Right ventricle myocardium inferior (tissue), 1 donor: ENCODE measurements at regions not wholly inside any gene's neighbourhood (a gene's known extent, or its start where the extent isn't known, plus 50 kb on each side); places are given as distances from the start of the nearest gene placed in this dataset.
"Not testable (repeated sequence)": the region's sequence is repeated elsewhere in the genome, so short reads cannot be mapped to it uniquely, and the experiment has no call there.

ENCODE experiments used
- ATAC-seq: fragments of 200-7000 bp; cut with Tn5 transposase; one replicate; pipeline ENCODE4 v1.9.1; 2020; ENCODE audit warnings: mild to moderate bottlenecking, moderate library complexity
- DNase-seq: peaks from one replicate; pipeline ENCODE4 v3.0.0; 2021; ENCODE audit errors: missing footprints
- intact Hi-C: fragments of 100-400 bp; cut with DNase I; formaldehyde crosslinking; loops from one replicate; pipeline ENCODE4 v1.11.0; 2022
- donor health status: DM: no; HTN: yes; CAD: no; lungs with severe emphysema.

GRCh38 chrX:40788698-40789097, 53.4 kb upstream of the MED14 start:
- not testable (repeated sequence) for ATAC-seq, DNase-seq

GRCh38 chrX:40792433-40792832, 57.1 kb upstream of the MED14 start:
- ATAC-seq (no peak), DNase-seq (no peak)
- intact Hi-C loops: no loop called here

More at GRCh38 chrX:40788698-40789097, 53.4 kb upstream of the MED14 start:
- intact Hi-C loops: not testable (repeated sequence)

GRCh38 chrX:40794829-40795130, 59.4 kb upstream of the MED14 start:
- intact Hi-C loops: loop anchor here (2.0 kb wide), 1 partner anchor 146 kb away; no protein-coding TSS in a partner anchor
- DNase-seq: peak; percentile 37
- ATAC-seq: not testable (repeated sequence)

- ATAC-seq, intact Hi-C loops, DNase-seq: not testable (repeated sequence)
Measured at GRCh38 chrX:40799745-40800144, 64.4 kb upstream of the MED14 start.

GRCh38 chrX:40805404-40805803, 70.1 kb upstream of the MED14 start:
- DNase-seq (no peak), ATAC-seq (no peak)
- intact Hi-C loops: no loop called here

- no peak for DNase-seq
Measured at GRCh38 chrX:40806513-40807220, 71.3 kb upstream of the MED14 start.

GRCh38 chrX:40807384-40807783, 72.0 kb upstream of the MED14 start:
- peak; percentile 54 for ATAC-seq
- DNase-seq: no peak
- intact Hi-C loops: no loop called here

More at GRCh38 chrX:40806513-40807220, 71.3 kb upstream of the MED14 start:
- ATAC-seq: no peak
- intact Hi-C loops: no loop called here

GRCh38 chrX:40808203-40808602, 72.9 kb upstream of the MED14 start:
- ATAC-seq: no peak
- intact Hi-C loops: no loop called here
- no peak for DNase-seq

GRCh38 chrX:40809210-40809609, 73.9 kb upstream of the MED14 start:
- DNase-seq: no peak
- intact Hi-C loops: no loop called here
- ATAC-seq: no peak

GRCh38 chrX:40815045-40815444, 79.7 kb upstream of the MED14 start:
- DNase-seq, ATAC-seq, intact Hi-C loops: not testable (repeated sequence)

- ATAC-seq (no peak), DNase-seq (no peak)
- intact Hi-C loops: no loop called here
Measured at GRCh38 chrX:40816906-40817305, 81.6 kb upstream of the MED14 start.

- ATAC-seq (no peak), DNase-seq (no peak)
- intact Hi-C loops: no loop called here
Measured at GRCh38 chrX:40818236-40818635, 82.9 kb upstream of the MED14 start.

- DNase-seq (no peak), ATAC-seq (no peak)
- intact Hi-C loops: no loop called here
Measured at GRCh38 chrX:40821780-40822179, 86.4 kb upstream of the MED14 start.

GRCh38 chrX:40827331-40827730, 92.0 kb upstream of the MED14 start:
- ATAC-seq: no peak
- intact Hi-C loops: no loop called here
- no peak for DNase-seq

GRCh38 chrX:40831750-40832149, 96.4 kb upstream of the MED14 start:
- peak; percentile 72 for ATAC-seq
- DNase-seq: no peak
- intact Hi-C loops: no loop called here

GRCh38 chrX:40832723-40833122, 97.4 kb upstream of the MED14 start:
- DNase-seq (no peak), ATAC-seq (no peak)
- intact Hi-C loops: no loop called here

- ATAC-seq (no peak), DNase-seq (no peak)
- intact Hi-C loops: no loop called here
Measured at GRCh38 chrX:40834225-40834624, 98.9 kb upstream of the MED14 start.

GRCh38 chrX:40835526-40835925, 100.2 kb upstream of the MED14 start:
- intact Hi-C loops: no loop called here

GRCh38 chrX:40843643-40844042, 108.3 kb upstream of the MED14 start:
- ATAC-seq (no peak), DNase-seq (no peak)
- intact Hi-C loops: no loop called here

More at GRCh38 chrX:40835526-40835925, 100.2 kb upstream of the MED14 start:
- ATAC-seq (no peak), DNase-seq (no peak)

- intact Hi-C loops: no loop called here
- ATAC-seq: no peak
- DNase-seq: no peak
Measured at GRCh38 chrX:40844471-40844870, 109.1 kb upstream of the MED14 start.

GRCh38 chrX:40845331-40845911, 110.1 kb upstream of the MED14 start:
- DNase-seq (no peak), ATAC-seq (peak; percentile 72)

More at GRCh38 chrX:40845331-40845911, 110.1 kb upstream of the MED14 start:
- intact Hi-C loops: no loop called here
